H1 (cell line): ENCODE measurements at regions not wholly inside any gene's neighbourhood (a gene's known extent, or its start where the extent isn't known, plus 50 kb on each side); places are given as distances from the start of the nearest gene placed in this dataset.

Experiments
- RNF2 ChIP-seq: fragments of 200-900, 300-1000 bp; sonication (generic); IDR thresholded peaks from 2 replicates; pipeline ENCODE4 v1.7.1; 2016; ENCODE audit warnings: borderline replicate concordance, low read depth, mild to moderate bottlenecking, antibody characterized with exemption, low read length; ENCODE audit not compliant: poor library complexity, severe bottlenecking; ENCODE audit errors: missing control alignments
- TCF12 ChIP-seq: IDR thresholded peaks from 2 replicates; pipeline ENCODE4 v1.6.1; 2011; ENCODE audit warnings: low read depth, mild to moderate bottlenecking, low read length

- TF ChIP-seq RNF2 (no peak), TCF12 (no peak)
These were observed 104.5 kb downstream of the TTLL2 start (continued) for GRCh38 chr6:167429353-167429752.
